ENCODE measurements at regions not wholly inside any gene's neighbourhood (a gene's known extent, or its start where the extent isn't known, plus 50 kb on each side); places are given as distances from the start of the nearest gene placed in this dataset.

- Histone ChIP-seq H3K27me3 (no peaks in the 10 kb centered on the region), H3K4me1 (ENCODE audit: insufficient read depth) (no peaks in the 10 kb centered on the region), H3K9me3 (no peaks in the 10 kb centered on the region), H3K36me3 (no peaks in the 10 kb centered on the region), H3K4me3 (no peak overlapping the region), H3K27ac (no peak overlapping the region)
- no peak for DNase-seq
- intact Hi-C loops (cut with DNase I): no loop called here
- TF ChIP-seq CTCF (IDR thresholded peaks at IDR 0.05): no peak
- TF ChIP-seq EP300 (IDR thresholded peaks at IDR 0.05): no peak
- no peak for TF ChIP-seq POLR2A (IDR thresholded peaks at IDR 0.05)
These were observed 223.8 kb downstream of the SATB1 start for GRCh38 chr3:18201315-18201714.

- no peaks in the 10 kb centered on the region for H3K9me3 ChIP-seq
- no peaks in the 10 kb centered on the region for H3K36me3 ChIP-seq
- H3K4me1 ChIP-seq (ENCODE audit: insufficient read depth): no peaks in the 10 kb centered on the region
- no peak overlapping the region for H3K27ac ChIP-seq
- H3K27me3 ChIP-seq: no peaks in the 10 kb centered on the region
- no peak for TF ChIP-seq POLR2A (IDR thresholded peaks at IDR 0.05)
- no peak for TF ChIP-seq CTCF (IDR thresholded peaks at IDR 0.05)
- no peak for TF ChIP-seq EP300 (IDR thresholded peaks at IDR 0.05)
- H3K4me3 ChIP-seq: no peak overlapping the region
- intact Hi-C loops (cut with DNase I): no loop called here
- DNase-seq: no peak
These were observed 225.4 kb downstream of the SATB1 start for GRCh38 chr3:18199757-18200156.

GRCh38 chr3:18195836-18196235 is 229.3 kb downstream of the SATB1 start:
- no peaks in the 10 kb centered on the region for H3K4me1 ChIP-seq (ENCODE audit: insufficient read depth)
- H3K9me3 ChIP-seq: no peaks in the 10 kb centered on the region
- H3K27me3 ChIP-seq: no peaks in the 10 kb centered on the region
- TF ChIP-seq POLR2A (IDR thresholded peaks at IDR 0.05) (no peak), EP300 (IDR thresholded peaks at IDR 0.05) (no peak), CTCF (IDR thresholded peaks at IDR 0.05) (no peak)
- H3K4me3 ChIP-seq: no peak overlapping the region
- no peak for DNase-seq
- intact Hi-C loops (cut with DNase I): no loop called here
- no peaks in the 10 kb centered on the region for H3K36me3 ChIP-seq
- H3K27ac ChIP-seq: no peak overlapping the region

- H3K9me3 ChIP-seq: no peaks in the 10 kb centered on the region
- 79 to 90% (median 79%) methylated on average over 4 of the region's 4 CpGs for WGBS, 3 donors
- H3K27me3 ChIP-seq: no peaks in the 10 kb centered on the region
- intact Hi-C loops (cut with DNase I): no loop called here
- H3K4me3 ChIP-seq: no peak overlapping the region
- TF ChIP-seq CTCF (IDR thresholded peaks at IDR 0.05): no peak
- TF ChIP-seq EP300 (IDR thresholded peaks at IDR 0.05): no peak
- no peak for TF ChIP-seq POLR2A (IDR thresholded peaks at IDR 0.05)
- no peak overlapping the region for H3K27ac ChIP-seq
- DNase-seq: no peak
- no peaks in the 10 kb centered on the region for H3K36me3 ChIP-seq
- no peaks in the 10 kb centered on the region for H3K4me1 ChIP-seq (ENCODE audit: insufficient read depth)
These were observed 230.7 kb downstream of the SATB1 start for GRCh38 chr3:18194431-18194830.

GRCh38 chr3:18190646-18191045 is 234.5 kb downstream of the SATB1 start:
- Histone ChIP-seq H3K9me3 (no peaks in the 10 kb centered on the region), H3K4me3 (no peak overlapping the region), H3K36me3 (no peaks in the 10 kb centered on the region), H3K4me1 (ENCODE audit: insufficient read depth) (no peaks in the 10 kb centered on the region), H3K27me3 (no peaks in the 10 kb centered on the region), H3K27ac (no peak overlapping the region)
- TF ChIP-seq EP300 (IDR thresholded peaks at IDR 0.05) (no peak), CTCF (IDR thresholded peaks at IDR 0.05) (no peak), POLR2A (IDR thresholded peaks at IDR 0.05) (no peak)
- intact Hi-C loops (cut with DNase I): no loop called here
- DNase-seq: no peak

Data from ovary (tissue), 7 donors.